ENCODE measurements at regions not wholly inside any gene's neighbourhood (a gene's known extent, or its start where the extent isn't known, plus 50 kb on each side); places are given as distances from the start of the nearest gene placed in this dataset.

- TF ChIP-seq RNF2 (IDR thresholded peaks at IDR 0.05; ENCODE audit: borderline replicate concordance, low read depth, low read length, missing control alignments, poor library complexity, severe bottlenecking) (no peak), KDM4A (IDR thresholded peaks at IDR 0.05; ENCODE audit: low read depth, low read length, severe bottlenecking) (no peak)
Measured at GRCh38 chr4:81606801-81607501, 135.2 kb upstream of the RASGEF1B start (continued).

Data from H1 (cell line).